ENCODE measurements at regions not wholly inside any gene's neighbourhood (a gene's known extent, or its start where the extent isn't known, plus 50 kb on each side); places are given as distances from the start of the nearest gene placed in this dataset.

DNA sequence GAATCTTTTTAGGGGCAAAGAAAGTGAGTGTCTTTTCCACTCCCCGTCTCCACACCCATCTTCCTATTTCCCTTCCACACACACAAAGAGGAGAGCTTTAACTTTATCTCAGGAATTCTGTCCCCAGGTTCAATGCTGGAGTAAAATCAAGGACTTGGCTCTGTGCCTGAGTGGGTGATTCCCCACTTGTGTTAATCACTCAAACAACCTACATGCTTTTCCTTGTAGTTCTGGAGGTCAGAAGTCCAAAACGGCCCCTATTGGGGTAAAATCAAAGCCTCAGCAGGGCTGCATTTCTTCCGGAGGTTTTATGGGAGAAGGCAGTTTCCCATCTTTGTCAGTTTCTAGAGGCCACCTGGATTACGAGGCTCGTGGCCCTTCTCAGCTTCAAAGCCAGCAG, 422.3 kb upstream of the RBFOX1 start:
- TF ChIP-seq ELF4 (IDR thresholded peaks at IDR 0.05), result no peak
- TF ChIP-seq SP1 (IDR thresholded peaks at IDR 0.05), result no peak
- TF ChIP-seq FOXM1 (IDR thresholded peaks at IDR 0.05; ENCODE audit: borderline replicate concordance), result no peak
- TF ChIP-seq FOXA1 (IDR thresholded peaks at IDR 0.05), result no peak
- no peak for TF ChIP-seq TARDBP (IDR thresholded peaks at IDR 0.05)
- TF ChIP-seq, protein P1, sequence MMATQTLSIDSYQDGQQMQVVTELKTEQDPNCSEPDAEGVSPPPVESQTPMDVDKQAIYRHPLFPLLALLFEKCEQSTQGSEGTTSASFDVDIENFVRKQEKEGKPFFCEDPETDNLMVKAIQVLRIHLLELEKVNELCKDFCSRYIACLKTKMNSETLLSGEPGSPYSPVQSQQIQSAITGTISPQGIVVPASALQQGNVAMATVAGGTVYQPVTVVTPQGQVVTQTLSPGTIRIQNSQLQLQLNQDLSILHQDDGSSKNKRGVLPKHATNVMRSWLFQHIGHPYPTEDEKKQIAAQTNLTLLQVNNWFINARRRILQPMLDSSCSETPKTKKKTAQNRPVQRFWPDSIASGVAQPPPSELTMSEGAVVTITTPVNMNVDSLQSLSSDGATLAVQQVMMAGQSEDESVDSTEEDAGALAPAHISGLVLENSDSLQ (IDR thresholded peaks at IDR 0.05), result no peak
- no peak for TF ChIP-seq ARNT (IDR thresholded peaks at IDR 0.05)
- no peak for TF ChIP-seq FOXK2 (IDR thresholded peaks at IDR 0.05)
- no peak for TF ChIP-seq NFRKB (IDR thresholded peaks at IDR 0.05)
- no peak for TF ChIP-seq CTBP1 (IDR thresholded peaks at IDR 0.05; ENCODE audit: borderline replicate concordance)
- TF ChIP-seq SUZ12 (IDR thresholded peaks at IDR 0.05), result no peak
- no peak for TF ChIP-seq ZNF384 (IDR thresholded peaks at IDR 0.05)
- TF ChIP-seq BHLHE40 (IDR thresholded peaks at IDR 0.05; ENCODE audit: borderline replicate concordance), result no peak
- no peak for TF ChIP-seq HDGF (IDR thresholded peaks at IDR 0.05; ENCODE audit: borderline replicate concordance)
